Choroid plexus epithelial cell (primary cell): ENCODE measurements at regions not wholly inside any gene's neighbourhood (a gene's known extent, or its start where the extent isn't known, plus 50 kb on each side); places are given as distances from the start of the nearest gene placed in this dataset.

Source experiments
- DNase-seq: peaks from one replicate; pipeline ENCODE4 v3.0.0-alpha.2; 2010; ENCODE audit warnings: low read depth
- H3K4me3 ChIP-seq: 2 replicates; pipeline ENCODE4 v1.5.1; 2011; ENCODE audit warnings: low read depth, mild to moderate bottlenecking, control low read depth, low read length, moderate library complexity
- CTCF ChIP-seq: conservative IDR thresholded peaks from 2 replicates; pipeline ENCODE4 v1.5.1; 2011; ENCODE audit warnings: low read depth, mild to moderate bottlenecking, control low read depth, inconsistent platforms, low read length, moderate library complexity

GRCh38 chr7:133190172-133190528 lies 62.7 kb upstream of the EXOC4 start:
- no peak overlapping the region for H3K4me3 ChIP-seq
- TF ChIP-seq CTCF, result no peak
- no peak for DNase-seq

- no peak for DNase-seq
- H3K4me3 ChIP-seq, result no peak overlapping the region
- no peak for TF ChIP-seq CTCF
Measured at GRCh38 chr7:133190650-133191049, 62.2 kb upstream of the EXOC4 start.

- no peak for DNase-seq
- no peak for TF ChIP-seq CTCF
Measured at GRCh38 chr7:133191787-133192186, 61.1 kb upstream of the EXOC4 start.

GRCh38 chr7:133195868-133196267 lies 57.0 kb upstream of the EXOC4 start:
- H3K4me3 ChIP-seq, result no peak overlapping the region
- no peak for TF ChIP-seq CTCF
- no peak for DNase-seq

More at GRCh38 chr7:133191787-133192186, 61.1 kb upstream of the EXOC4 start:
- H3K4me3 ChIP-seq, result no peak overlapping the region

GRCh38 chr7:133196856-133197612 lies 55.8 kb upstream of the EXOC4 start:
- DNase-seq, result no peak
- H3K4me3 ChIP-seq, result no peak overlapping the region
- TF ChIP-seq CTCF, result no peak

- no peak for DNase-seq
- TF ChIP-seq CTCF, result no peak
- no peak overlapping the region for H3K4me3 ChIP-seq
Measured at GRCh38 chr7:133197972-133198544, 54.8 kb upstream of the EXOC4 start.

- H3K4me3 ChIP-seq, result no peak overlapping the region
- no peak for TF ChIP-seq CTCF
- DNase-seq, result no peak
Measured at GRCh38 chr7:133199831-133200230, 53.0 kb upstream of the EXOC4 start.
